ENCODE measurements at regions not wholly inside any gene's neighbourhood (a gene's known extent, or its start where the extent isn't known, plus 50 kb on each side); places are given as distances from the start of the nearest gene placed in this dataset.

DNA sequence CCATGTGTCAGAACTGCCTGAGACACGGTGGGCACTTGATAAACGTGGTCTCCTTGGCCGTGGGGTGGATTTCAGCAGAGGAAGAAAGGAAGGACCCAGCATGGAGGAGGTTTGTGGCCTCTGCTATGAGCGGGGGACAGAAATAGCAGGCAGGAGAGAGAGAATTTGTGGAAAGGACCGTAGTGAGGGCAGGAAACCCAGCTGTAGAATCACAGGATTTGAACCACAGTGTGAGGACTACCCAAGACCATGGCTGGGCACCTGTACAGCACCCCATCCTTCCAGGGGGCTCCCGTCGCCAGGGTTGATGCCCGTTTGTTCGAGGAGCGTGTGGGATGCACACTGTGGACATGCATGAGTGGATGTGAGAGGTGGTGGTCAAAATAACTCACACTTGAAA lies 183.4 kb downstream of the PTPN20 start:
- TF ChIP-seq, protein P1, sequence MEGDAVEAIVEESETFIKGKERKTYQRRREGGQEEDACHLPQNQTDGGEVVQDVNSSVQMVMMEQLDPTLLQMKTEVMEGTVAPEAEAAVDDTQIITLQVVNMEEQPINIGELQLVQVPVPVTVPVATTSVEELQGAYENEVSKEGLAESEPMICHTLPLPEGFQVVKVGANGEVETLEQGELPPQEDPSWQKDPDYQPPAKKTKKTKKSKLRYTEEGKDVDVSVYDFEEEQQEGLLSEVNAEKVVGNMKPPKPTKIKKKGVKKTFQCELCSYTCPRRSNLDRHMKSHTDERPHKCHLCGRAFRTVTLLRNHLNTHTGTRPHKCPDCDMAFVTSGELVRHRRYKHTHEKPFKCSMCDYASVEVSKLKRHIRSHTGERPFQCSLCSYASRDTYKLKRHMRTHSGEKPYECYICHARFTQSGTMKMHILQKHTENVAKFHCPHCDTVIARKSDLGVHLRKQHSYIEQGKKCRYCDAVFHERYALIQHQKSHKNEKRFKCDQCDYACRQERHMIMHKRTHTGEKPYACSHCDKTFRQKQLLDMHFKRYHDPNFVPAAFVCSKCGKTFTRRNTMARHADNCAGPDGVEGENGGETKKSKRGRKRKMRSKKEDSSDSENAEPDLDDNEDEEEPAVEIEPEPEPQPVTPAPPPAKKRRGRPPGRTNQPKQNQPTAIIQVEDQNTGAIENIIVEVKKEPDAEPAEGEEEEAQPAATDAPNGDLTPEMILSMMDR (IDR thresholded peaks at IDR 0.05), result no peak
- ATAC-seq (ENCODE audit: low FRiP score) (no peak), DNase-seq (ENCODE audit: low spot score) (no peak)

DNA sequence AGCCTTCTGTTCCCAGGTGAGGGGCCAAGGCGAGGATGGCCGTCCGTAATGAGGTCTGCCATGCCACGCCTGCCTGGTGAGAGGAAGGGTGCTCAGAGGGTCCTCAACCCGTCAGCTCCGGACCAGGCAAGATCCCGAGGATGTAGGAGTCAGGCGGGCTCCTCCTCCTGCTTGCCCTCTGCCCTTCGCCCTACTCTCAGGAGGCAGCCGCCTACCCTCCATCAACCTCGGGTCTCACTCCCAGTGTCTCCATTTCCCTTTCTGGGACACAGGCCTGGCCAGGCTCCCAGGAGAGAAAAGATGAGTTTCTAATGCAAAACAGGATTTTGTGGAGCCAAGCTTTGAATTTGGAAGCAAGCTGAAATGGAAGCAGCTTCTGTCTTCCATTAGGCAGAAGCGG lies 184.0 kb downstream of the PTPN20 start:
- ATAC-seq (ENCODE audit: low FRiP score) (no peak), DNase-seq (ENCODE audit: low spot score) (no peak)
- TF ChIP-seq, protein P1 (IDR thresholded peaks at IDR 0.05), result no peak

DNA sequence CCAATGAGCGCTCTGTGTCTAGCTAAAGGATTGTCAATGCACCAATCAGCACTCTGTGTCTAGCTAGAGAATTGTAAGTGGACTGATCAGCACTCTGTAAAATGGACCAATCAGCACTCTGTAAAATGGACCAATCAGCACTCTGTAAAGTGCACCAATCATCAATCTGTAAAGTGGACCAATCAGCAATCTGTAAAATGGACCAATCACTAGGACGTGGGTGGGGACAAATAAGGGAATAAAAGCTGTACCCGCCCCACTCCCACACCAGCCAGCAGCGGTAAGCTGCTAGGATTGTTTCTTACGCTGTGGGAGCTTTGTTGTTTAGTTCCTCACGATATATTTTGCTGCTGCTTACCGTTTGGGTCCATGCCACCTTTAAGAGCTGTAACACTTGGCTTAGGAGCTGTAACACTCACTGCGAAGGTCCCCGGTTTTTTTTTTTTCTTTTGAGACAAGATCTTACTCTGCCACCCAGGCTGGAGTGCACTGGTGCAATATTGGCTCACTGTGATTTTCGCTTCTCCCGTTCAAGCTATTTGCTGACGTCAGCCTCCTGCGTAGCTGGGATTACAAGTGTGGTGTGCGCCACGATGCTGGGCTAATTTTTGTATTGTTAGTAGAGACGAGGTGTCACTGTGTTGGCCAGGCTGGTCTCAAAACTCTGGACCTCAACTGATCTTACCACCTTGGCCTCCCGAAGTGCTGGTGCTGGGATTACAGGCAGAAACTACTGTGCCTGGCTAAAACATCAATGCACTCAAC lies 184.8 kb downstream of the PTPN20 start:
- DNase-seq (ENCODE audit: low spot score), result no peak
- TF ChIP-seq, protein P1 (IDR thresholded peaks at IDR 0.05), result no peak
- no peak for ATAC-seq (ENCODE audit: low FRiP score)

DNA sequence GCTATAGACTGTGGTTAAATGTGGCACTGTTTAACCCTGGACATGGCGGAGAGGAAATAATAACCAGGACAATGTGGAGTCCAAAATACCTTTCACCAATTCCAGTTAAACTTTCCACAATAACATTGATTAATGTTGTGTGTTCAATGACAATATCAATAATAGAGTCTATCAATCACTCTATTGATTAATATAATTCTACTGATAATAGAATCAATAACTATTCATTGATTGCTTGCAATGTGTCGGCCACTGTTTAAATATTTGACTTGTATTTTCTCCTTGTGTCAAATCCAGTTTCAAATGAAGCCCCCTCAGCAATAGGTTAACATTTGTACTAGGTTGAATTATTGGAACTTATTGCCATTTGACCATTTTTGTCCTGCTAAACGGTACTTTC lies 187.0 kb downstream of the PTPN20 start:
- TF ChIP-seq, protein P1 (IDR thresholded peaks at IDR 0.05), result no peak
- DNase-seq (ENCODE audit: low spot score) (no peak), ATAC-seq (ENCODE audit: low FRiP score) (no peak)

DNA sequence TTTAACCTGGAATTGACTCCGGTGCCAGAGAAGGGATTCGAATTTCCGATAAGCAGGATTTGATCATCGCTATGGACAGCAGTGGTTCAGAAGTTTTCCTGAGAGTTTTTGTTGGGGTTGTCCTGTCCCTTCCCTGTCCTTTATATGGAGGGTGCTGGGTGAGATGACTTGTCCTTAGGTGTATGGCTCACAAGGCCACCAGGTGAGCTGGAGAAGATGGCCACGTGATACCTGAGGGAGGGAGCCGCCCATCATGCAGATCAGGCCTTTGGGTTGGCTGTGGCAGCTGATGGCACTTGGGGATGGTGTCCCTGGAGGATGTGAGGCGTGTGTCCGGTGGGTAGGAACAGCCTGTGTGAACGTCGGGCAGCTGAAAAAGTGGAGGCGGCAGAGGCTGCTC lies 187.7 kb downstream of the PTPN20 start:
- ATAC-seq (ENCODE audit: low FRiP score) (no peak), DNase-seq (ENCODE audit: low spot score) (no peak)
- TF ChIP-seq, protein P1 (IDR thresholded peaks at IDR 0.05), result no peak

DNA sequence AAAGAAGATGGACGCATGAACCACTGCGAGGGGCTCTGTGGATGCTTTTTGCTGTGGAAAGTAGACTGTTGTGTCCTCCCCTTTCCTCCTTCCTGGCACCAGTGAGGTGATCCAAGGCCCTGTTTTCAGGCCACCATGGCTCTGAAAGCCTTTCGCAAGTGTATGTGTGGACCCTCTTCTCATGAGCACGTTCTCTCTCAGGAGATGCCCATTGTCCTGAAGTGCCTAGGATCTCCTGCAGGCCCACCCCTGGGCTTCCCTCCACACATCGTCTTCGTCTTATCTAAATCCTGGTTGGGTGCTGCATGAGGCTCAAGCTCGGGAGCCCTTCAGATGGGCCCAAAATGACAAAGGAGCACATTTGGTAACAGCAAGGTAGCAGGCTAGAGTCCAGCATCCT lies 188.2 kb downstream of the PTPN20 start:
- TF ChIP-seq, protein P1 (IDR thresholded peaks at IDR 0.05), result no peak
- ATAC-seq (ENCODE audit: low FRiP score) (no peak), DNase-seq (ENCODE audit: low spot score) (no peak)

DNA sequence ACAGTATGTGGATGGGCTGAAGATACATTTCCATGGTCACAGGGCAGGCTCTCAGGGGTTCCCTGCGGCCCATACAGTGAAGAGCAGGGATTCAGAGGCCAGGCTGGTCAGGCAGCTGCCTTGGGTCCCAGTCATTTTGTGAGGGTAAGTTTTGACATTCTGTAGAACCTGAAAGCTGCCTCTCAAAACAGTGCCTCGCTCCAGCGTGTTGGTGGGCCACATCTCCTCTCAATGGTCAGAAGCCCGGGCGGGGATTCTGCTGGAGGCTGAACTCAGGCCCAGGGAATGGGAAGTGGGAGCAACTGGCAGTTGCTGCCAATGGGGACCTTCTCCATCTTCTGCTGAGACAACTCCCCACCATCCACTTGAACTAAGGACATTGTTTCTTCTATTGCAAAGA lies 190.0 kb downstream of the PTPN20 start:
- no peak for DNase-seq (ENCODE audit: low spot score)
- ATAC-seq (ENCODE audit: low FRiP score), result no peak
- TF ChIP-seq, protein P1 (IDR thresholded peaks at IDR 0.05), result no peak
